Kasumi-1 (cell line): ENCODE measurements at regions not wholly inside any gene's neighbourhood (a gene's known extent, or its start where the extent isn't known, plus 50 kb on each side); places are given as distances from the start of the nearest gene placed in this dataset.
"Not testable (repeated sequence)": the region's sequence is repeated elsewhere in the genome, so short reads cannot be mapped to it uniquely, and the experiment has no call there.

Experiments used
- DNase-seq, 2 experiments: peaks; one replicate each; lab custom pipeline; 2025; lab: John Stamatoyannopoulos, UW

- DNase-seq = not testable (repeated sequence)
Measured at GRCh38 chr16:54727696-54728095, 203.0 kb upstream of the IRX5 start.

GRCh38 chr16:54724346-54724925, 206.2 kb upstream of the IRX5 start:
- DNase-seq = no peak

- no peak for DNase-seq
Measured at GRCh38 chr16:54722210-54722676, 208.4 kb upstream of the IRX5 start.

GRCh38 chr16:54720259-54720658, 210.4 kb upstream of the IRX5 start:
- DNase-seq = no peak

- DNase-seq = no peak
Measured at GRCh38 chr16:54719624-54720023, 211.0 kb upstream of the IRX5 start.

- DNase-seq = no peak
Measured at GRCh38 chr16:54718376-54718775, 212.3 kb upstream of the IRX5 start.

- DNase-seq = no peak
Measured at GRCh38 chr16:54715011-54715410, 215.7 kb upstream of the IRX5 start.

GRCh38 chr16:54712866-54713265, 217.8 kb upstream of the IRX5 start:
- DNase-seq = no peak

GRCh38 chr16:54707813-54708212, 222.9 kb upstream of the IRX5 start:
- no peak for DNase-seq

- DNase-seq = no peak
Measured at GRCh38 chr16:54706406-54706805, 224.3 kb upstream of the IRX5 start.

GRCh38 chr16:54703339-54703738, 227.3 kb upstream of the IRX5 start:
- DNase-seq = no peak

GRCh38 chr16:54699656-54700055, 231.0 kb upstream of the IRX5 start:
- no peak for DNase-seq

- no peak for DNase-seq
Measured at GRCh38 chr16:54697677-54698076, 233.0 kb upstream of the IRX5 start.

- no peak for DNase-seq
Measured at GRCh38 chr16:54696970-54697369, 233.7 kb upstream of the IRX5 start.

GRCh38 chr16:54696522-54696921, 234.1 kb upstream of the IRX5 start:
- no peak for DNase-seq

GRCh38 chr16:54694651-54695050, 236.0 kb upstream of the IRX5 start:
- DNase-seq = no peak

GRCh38 chr16:54693864-54694263, 236.8 kb upstream of the IRX5 start:
- DNase-seq = no peak

GRCh38 chr16:54690710-54691109, 240.0 kb upstream of the IRX5 start:
- DNase-seq = no peak

GRCh38 chr16:54690306-54690705, 240.4 kb upstream of the IRX5 start:
- DNase-seq = no peak

GRCh38 chr16:54689072-54689865, 241.4 kb upstream of the IRX5 start:
- DNase-seq = no peak

- no peak for DNase-seq
Measured at GRCh38 chr16:54688339-54688738, 242.3 kb upstream of the IRX5 start.

GRCh38 chr16:54687043-54687899, 243.4 kb upstream of the IRX5 start:
- no peak for DNase-seq

GRCh38 chr16:54685682-54686081, 245.0 kb upstream of the IRX5 start:
- DNase-seq = no peak
